Uterus (tissue), 3 donors: ENCODE measurements at regions not wholly inside any gene's neighbourhood (a gene's known extent, or its start where the extent isn't known, plus 50 kb on each side); places are given as distances from the start of the nearest gene placed in this dataset.
"Not testable (repeated sequence)": the region's sequence is repeated elsewhere in the genome, so short reads cannot be mapped to it uniquely, and the experiment has no call there.

Experiments used
- DNase-seq, 2 donors: peaks; one replicate each; pipeline ENCODE4 v3.0.0-alpha.2; 2019 to 2020
- H3K27ac ChIP-seq, 2 donors: fragments of 200-600 bp; sonication (generic); 1 replicate in 1 of 2; 2 replicates in 1 of 2; pipeline ENCODE4 v1.5.1; 2016 to 2018
- H3K27me3 ChIP-seq, 2 donors: fragments of 200-600 bp; sonication (generic); one replicate each; pipeline ENCODE4 v1.5.1; 2018 to 2019; ENCODE audit warnings: control low read depth in 1 of 2
- H3K36me3 ChIP-seq, 2 donors: fragments of 200-600 bp; sonication (generic); one replicate each; pipeline ENCODE4 v1.5.1; 2019; ENCODE audit warnings: control low read depth in 1 of 2
- H3K4me1 ChIP-seq, 2 donors: fragments of 200-600 bp; sonication (generic); one replicate each; pipeline ENCODE4 v1.5.1; 2018 to 2019; ENCODE audit warnings: control low read depth in 1 of 2
- H3K4me3 ChIP-seq, 2 donors: fragments of 200-600 bp; sonication (generic); 1 replicate in 1 of 2; 2 replicates in 1 of 2; pipeline ENCODE4 v1.5.1; 2018 to 2019; ENCODE audit warnings: mild to moderate bottlenecking in 1 of 2
- H3K9me3 ChIP-seq, 2 donors: fragments of 200-600 bp; sonication (generic); one replicate each; pipeline ENCODE4 v1.5.1; 2019; ENCODE audit warnings: control low read depth in 1 of 2
- POLR2A ChIP-seq, 2 donors: fragments of 450-650 bp; IDR thresholded peaks; one replicate each; pipeline ENCODE4 v1.6.1; 2016; ENCODE audit warnings: antibody characterized with exemption in 2 of 2, mild to moderate bottlenecking in 1 of 2, moderate library complexity in 1 of 2
- intact Hi-C: fragments of 100-400 bp; cut with DNase I; formaldehyde crosslinking; loops from one replicate; pipeline ENCODE4 v1.15.1; 2023; ENCODE audit warnings: low total_unique reads
- TF ChIP-seq, protein P1 (sequence below), 4 experiments: fragments of 200-600 bp in 2 of 4; fragments of 450-650 bp in 2 of 4; sonication (generic) in 2 of 4; IDR thresholded peaks; one replicate each; pipeline ENCODE4 v1.5.1; 2016 to 2019; ENCODE audit warnings: antibody characterized with exemption in 4 of 4, mild to moderate bottlenecking in 2 of 4, moderate library complexity in 1 of 4
- donor health status: DM: yes; HTN: yes; CAD: no.

DNA sequence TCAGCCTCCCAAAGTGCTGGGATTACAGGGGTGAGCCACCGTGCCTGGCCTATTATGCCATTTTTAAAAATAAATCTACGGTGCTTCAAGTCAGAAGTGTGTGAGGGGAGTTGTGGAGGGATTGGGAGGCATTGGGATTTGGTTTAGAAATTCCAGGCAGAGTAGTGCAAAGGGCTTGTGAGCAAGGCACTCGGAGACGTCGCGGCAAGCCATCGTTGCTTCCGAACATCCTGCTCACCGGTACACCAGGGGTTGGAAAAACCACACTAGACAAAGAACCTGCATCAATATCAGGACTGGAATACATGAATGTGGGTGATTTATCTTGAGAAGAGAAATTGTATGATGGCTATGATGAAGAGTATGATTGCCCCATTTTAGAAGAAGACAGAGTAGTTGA lies 227.0 kb downstream of the ALG10 start:
- DNase-seq, result no peak
- H3K27ac ChIP-seq, result no peak overlapping the region
- TF ChIP-seq, protein P1, sequence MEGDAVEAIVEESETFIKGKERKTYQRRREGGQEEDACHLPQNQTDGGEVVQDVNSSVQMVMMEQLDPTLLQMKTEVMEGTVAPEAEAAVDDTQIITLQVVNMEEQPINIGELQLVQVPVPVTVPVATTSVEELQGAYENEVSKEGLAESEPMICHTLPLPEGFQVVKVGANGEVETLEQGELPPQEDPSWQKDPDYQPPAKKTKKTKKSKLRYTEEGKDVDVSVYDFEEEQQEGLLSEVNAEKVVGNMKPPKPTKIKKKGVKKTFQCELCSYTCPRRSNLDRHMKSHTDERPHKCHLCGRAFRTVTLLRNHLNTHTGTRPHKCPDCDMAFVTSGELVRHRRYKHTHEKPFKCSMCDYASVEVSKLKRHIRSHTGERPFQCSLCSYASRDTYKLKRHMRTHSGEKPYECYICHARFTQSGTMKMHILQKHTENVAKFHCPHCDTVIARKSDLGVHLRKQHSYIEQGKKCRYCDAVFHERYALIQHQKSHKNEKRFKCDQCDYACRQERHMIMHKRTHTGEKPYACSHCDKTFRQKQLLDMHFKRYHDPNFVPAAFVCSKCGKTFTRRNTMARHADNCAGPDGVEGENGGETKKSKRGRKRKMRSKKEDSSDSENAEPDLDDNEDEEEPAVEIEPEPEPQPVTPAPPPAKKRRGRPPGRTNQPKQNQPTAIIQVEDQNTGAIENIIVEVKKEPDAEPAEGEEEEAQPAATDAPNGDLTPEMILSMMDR (IDR thresholded peaks at IDR 0.05), result no peak
- no peaks in the 10 kb centered on the region for H3K9me3 ChIP-seq
- H3K36me3 ChIP-seq, result no peaks in the 10 kb centered on the region
- no peak overlapping the region for H3K4me3 ChIP-seq
- no peaks in the 10 kb centered on the region for H3K27me3 ChIP-seq
- intact Hi-C loops, result no loop called here
- H3K4me1 ChIP-seq, result no peaks in the 10 kb centered on the region

DNA sequence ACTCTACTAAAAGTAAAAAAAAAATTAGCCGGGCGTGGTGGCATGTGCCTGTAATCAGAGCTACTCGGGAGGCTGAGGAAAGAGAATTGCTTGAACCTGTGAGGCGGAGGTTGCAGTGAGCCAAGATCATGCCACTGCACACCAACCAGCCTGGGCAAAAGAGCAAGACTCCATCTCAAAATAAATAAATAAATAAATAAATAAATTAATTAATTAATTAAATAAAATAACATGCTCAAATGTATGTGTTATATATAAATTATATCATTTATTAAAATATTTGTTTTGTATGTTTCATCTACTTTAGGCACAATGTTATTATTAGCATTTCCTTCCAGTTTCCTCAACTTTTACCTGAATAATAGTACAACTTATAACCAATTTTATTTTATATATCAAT lies 229.6 kb downstream of the ALG10 start:
- intact Hi-C loops, H3K9me3 ChIP-seq, H3K27ac ChIP-seq, H3K4me1 ChIP-seq, DNase-seq, H3K27me3 ChIP-seq, H3K4me3 ChIP-seq, H3K36me3 ChIP-seq: not testable (repeated sequence)

DNA sequence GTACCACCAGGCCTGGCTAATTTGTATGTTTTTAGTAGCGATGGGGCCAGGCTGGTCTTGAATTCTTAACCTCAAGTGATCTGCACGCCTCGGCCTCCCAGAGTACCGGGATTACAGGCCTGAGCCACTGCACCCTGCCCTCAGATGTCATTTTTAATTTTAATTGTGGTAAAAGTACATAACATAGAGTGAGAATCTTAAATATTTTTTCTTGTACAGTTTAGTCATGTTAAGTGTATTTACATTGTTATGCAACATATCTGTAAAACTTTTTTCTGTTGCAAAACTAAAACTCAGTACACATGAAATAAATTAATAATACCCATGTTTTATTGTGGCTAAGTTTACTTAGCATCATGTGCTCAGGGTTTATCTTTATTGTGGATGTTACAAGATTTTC lies 231.4 kb downstream of the ALG10 start:
- Histone ChIP-seq H3K9me3 (no peaks in the 10 kb centered on the region), H3K27ac (no peak overlapping the region), H3K27me3 (no peaks in the 10 kb centered on the region), H3K4me1 (no peaks in the 10 kb centered on the region), H3K36me3 (no peaks in the 10 kb centered on the region), H3K4me3 (no peak overlapping the region)
- DNase-seq, result no peak
- intact Hi-C loops, result no loop called here
- TF ChIP-seq POLR2A (IDR thresholded peaks at IDR 0.05), result no peak
- TF ChIP-seq, protein P1 (IDR thresholded peaks at IDR 0.05), result no peak

DNA sequence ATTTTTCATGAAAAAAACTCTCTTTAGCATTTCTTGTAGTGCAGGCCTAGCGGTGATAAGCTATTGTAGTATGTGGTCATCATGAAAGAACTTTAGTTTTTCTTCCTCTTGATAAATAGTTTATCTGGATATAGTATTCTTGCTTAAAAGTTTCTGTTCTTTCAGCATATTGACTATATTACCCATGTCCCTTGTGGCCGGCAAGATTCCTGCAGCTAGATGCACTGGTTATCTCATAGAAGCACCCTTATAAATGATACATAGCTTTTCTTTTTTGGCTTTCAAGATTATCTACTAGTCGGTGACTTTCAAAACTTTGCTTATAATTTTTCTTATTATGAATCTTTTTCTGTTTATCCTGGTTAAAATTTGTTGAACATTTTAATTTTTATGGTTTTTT lies 234.8 kb downstream of the ALG10 start:
- H3K36me3 ChIP-seq, result no peaks in the 10 kb centered on the region
- no peak for DNase-seq
- H3K27ac ChIP-seq, result no peak overlapping the region
- no peaks in the 10 kb centered on the region for H3K4me1 ChIP-seq
- intact Hi-C loops, result no loop called here
- H3K4me3 ChIP-seq, result no peak overlapping the region
- no peaks in the 10 kb centered on the region for H3K9me3 ChIP-seq
- no peaks in the 10 kb centered on the region for H3K27me3 ChIP-seq
- no peak for TF ChIP-seq POLR2A (IDR thresholded peaks at IDR 0.05)
- TF ChIP-seq, protein P1 (IDR thresholded peaks at IDR 0.05), result no peak

DNA sequence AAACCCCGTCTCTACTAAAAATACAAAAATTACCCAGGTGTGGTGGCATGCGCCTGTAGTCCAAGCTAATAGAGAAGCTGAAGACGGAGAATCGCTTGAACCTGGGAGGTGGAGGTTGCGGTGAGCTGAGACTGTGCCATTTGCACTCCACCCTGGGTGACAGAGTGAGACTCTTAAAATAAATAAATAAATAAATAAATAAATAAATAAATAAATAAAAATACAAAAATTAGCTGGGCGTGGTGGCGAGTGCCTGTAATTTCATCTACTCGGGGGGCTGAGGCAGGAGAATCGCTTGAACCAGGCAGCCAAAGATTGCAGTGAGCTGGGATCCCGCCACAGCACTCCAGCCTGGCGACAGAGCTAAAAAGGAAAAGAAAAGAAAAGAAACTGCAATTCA lies 239.8 kb downstream of the ALG10 start:
- H3K27ac ChIP-seq, intact Hi-C loops, H3K36me3 ChIP-seq, DNase-seq, H3K9me3 ChIP-seq, H3K4me3 ChIP-seq, H3K4me1 ChIP-seq, H3K27me3 ChIP-seq: not testable (repeated sequence)

DNA sequence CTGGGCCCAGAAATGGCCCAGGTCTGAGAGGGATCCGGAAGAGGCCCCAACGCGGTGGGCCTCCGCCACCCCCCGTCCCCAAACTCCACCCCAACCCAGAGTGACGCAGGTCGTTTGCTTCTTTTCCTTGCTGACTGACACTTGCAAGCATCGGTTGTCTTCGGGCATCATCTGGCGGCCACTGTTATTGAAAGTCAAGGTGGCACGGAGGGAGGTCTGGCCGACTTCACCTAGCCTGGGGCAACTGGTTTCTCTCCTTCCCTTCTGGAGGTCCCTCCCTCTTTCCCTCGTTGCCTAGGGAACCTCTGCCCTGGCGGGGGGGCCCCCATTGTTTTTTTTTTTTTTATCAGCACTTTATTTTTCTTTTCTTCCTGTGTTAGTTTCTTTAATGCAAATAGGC lies 241.8 kb downstream of the ALG10 start:
- H3K36me3 ChIP-seq, result no peaks in the 10 kb centered on the region
- no peaks in the 10 kb centered on the region for H3K27me3 ChIP-seq
- intact Hi-C loops, result no loop called here
- TF ChIP-seq, protein P1 (IDR thresholded peaks at IDR 0.05), result no peak
- no peaks in the 10 kb centered on the region for H3K4me1 ChIP-seq
- H3K9me3 ChIP-seq, result no peaks in the 10 kb centered on the region
- no peak overlapping the region for H3K27ac ChIP-seq
- DNase-seq, result no peak
- no peak overlapping the region for H3K4me3 ChIP-seq

DNA sequence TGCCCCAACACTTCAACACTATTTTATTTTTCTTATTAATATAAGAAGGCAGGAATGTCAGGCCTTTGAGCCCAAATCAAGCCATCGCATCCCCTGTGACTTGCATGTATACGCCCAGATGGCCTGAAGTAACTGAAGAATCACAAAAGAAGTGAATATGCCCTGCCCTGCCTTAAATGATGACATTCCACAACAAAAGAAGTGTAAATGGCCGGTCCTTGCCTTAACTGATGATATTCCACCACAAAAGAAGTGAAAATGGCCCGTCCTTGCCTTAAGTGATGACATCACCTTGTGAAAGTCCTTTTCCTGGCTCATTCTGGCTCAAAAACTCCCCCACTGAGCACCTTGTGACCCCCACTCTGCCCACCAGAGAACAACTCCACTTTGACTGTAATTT lies 251.4 kb downstream of the ALG10 start:
- H3K27me3 ChIP-seq, H3K4me3 ChIP-seq, H3K9me3 ChIP-seq, intact Hi-C loops, H3K36me3 ChIP-seq, H3K27ac ChIP-seq, H3K4me1 ChIP-seq, DNase-seq: not testable (repeated sequence)
